GM21825 (cell line): ENCODE measurements at regions not wholly inside any gene's neighbourhood (a gene's known extent, or its start where the extent isn't known, plus 50 kb on each side); places are given as distances from the start of the nearest gene placed in this dataset.

Source experiments
- ATAC-seq: cut with Tn5 transposase; IDR thresholded peaks from one replicate; pipeline ENCODE4 v1.9.1; 2021; ENCODE audit warnings: mild to moderate bottlenecking, moderate library complexity; ENCODE audit not compliant: unreplicated experiment

DNA sequence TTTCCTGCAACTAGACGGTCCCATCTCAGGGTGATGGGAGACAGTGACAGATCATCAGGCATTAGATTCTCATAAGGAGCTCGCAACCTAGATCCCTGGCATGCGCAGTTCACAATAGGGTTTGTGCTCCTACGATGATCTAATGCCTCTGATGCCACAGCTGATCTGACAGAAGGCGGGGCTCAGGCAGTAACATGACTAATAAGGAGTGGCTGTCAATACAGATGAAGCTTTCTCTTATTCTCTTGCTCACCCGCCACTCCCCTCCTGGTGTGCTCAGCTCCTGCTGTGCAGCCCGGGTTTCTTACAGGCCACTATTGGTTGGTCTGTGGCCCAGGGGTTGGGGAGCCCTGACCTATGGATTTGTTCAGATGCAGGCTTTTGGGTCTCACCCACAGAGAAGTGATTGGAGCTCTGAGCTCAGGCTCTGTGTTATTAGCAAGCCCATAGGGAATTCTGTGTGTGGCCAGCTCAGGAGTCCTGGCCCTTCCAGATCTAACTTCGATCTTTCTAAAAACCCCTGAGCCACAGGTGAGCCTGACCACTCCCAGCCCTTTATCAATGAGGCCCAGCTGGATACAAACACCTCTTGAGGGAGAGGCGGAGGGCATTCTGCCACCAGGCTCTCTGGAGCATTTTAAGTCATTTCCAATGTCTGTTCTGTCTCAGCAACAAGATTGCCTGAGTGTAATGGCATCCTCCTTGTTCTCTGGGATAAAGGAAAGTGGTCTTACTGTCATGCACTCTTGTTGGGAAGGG, 351.8 kb downstream of the BUD13 start:
- ATAC-seq = no peak

GRCh38 chr11:116420030-116420429, 352.8 kb downstream of the BUD13 start:
- ATAC-seq = no peak

- ATAC-seq = no peak
These were observed 354.3 kb downstream of the BUD13 start for GRCh38 chr11:116418388-116419041.

- ATAC-seq = no peak
These were observed 355.9 kb downstream of the BUD13 start for GRCh38 chr11:116416852-116417251.

- no peak for ATAC-seq
These were observed 357.7 kb downstream of the BUD13 start for GRCh38 chr11:116415095-116415494.

DNA sequence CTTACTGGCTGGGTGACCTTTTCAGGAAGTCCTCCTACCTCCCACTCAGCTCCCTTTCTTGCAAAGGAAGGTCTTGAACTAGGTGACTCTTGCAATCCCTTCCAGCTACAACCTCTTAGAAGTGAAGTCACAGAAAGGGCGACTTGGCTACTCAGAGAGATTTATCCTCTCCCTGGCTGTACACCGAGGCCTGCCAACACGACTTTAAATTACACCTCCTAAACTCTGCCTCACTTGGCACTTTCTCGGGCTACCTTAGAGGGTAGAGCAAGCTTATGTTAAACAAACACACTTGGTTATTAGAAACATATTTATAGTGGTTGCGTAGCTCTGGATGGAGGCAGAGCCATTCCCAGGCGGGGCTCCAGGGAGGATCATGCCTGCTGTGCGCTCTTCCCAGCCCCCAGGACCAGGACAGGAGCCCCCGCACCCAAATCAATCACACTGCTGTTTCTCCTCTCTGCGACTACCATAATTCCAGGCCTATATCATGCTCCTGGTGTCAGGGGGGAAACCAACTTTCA, 358.4 kb downstream of the BUD13 start:
- no peak for ATAC-seq

DNA sequence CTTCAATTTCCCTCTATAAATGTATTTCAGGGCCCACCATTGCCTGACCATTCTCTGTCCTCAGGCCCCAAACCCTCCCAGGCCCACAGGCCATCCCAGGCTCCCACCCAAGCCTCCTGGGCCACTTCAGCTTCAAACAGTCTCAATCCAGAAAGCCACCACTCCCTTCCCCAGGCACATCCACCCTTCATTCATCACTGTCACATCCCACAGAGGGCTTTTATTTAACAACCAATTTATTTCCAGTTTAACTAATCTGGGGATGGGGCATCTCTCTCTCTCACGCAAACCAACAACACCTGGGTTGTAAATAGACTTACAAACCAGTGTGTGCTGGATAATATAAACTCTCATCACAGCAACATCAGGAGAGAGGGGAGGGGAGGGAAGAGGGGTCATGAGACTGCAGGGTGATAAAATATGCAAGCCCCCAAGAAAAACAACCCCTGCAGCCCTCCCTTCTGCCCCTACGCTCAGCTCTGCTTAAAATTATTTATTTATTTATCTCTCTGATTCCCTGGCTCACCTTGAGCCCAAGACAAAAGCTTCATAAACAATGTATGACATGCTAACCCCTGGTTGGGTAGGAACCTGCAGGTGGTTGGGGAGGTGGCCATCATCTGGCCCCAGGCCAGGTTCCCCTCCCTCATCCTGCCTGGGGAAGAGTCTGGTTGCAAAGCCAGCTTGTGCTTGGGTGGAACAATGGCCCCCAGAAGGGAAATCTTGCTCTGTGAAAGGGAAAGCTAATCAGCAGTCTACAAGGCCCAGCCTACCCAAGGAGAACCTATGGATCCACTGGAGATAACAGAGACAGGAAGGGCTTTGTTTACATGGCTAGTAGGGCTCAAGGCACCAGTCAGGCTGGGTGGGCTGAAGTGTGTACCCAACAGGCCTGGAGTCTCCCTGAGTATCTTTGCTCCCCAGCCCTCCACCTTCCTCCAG, 359.2 kb downstream of the BUD13 start:
- ATAC-seq = no peak

DNA sequence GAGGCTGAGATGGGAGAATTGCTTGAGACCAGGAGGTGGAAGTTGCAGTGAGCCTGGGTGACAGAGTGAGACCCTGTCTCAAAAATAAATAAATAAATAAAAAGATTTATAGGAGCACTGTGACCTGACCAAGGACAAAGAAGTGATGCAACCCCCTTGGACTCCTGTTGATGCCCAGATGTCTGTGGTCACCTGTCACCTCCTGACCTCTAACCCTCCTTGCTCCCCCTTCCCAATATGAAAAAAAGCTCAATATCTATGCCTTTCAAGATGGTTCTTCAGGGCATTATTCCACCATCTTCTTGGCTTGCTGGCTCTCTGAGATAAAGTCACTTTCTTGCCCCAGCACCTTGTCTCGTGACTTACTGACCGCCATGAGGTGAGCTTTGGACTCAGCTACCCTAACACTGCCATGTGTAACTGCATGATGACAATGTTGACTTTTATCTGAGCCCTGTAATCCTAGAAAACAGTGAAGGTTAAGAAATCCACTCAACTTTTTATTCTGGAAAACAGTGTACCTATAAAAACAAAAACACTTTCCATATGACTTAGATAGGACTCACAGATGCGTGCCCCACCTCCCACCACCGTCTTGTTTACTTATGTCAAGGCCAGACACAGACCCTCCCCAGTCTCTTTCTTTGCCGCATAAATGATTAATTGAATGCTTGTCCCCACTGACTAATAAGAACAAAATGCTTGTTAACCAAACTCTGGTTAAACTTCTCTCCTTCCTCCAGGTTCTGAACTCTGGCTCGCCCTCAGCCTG, 360.5 kb downstream of the BUD13 start:
- ATAC-seq = no peak

DNA sequence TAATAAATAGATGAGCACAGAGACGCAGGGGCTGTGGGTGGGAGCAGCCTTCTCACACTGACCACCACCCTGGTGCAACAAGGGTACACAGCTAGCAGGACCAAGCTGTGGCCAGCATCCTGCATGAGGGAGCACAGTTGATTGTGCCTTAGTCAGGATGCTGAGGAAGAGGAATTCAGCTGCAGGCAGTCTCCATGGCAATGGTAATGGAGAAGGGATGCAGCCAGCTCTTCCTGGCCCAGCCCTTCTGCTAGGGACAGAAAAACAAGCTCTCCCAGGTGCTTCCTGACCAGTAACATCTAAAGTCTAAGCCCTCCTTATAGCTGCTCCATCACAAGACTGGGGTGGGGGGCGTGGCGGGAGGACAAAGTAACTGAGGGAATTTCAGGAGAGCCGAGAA, 363.5 kb downstream of the BUD13 start:
- no peak for ATAC-seq

DNA sequence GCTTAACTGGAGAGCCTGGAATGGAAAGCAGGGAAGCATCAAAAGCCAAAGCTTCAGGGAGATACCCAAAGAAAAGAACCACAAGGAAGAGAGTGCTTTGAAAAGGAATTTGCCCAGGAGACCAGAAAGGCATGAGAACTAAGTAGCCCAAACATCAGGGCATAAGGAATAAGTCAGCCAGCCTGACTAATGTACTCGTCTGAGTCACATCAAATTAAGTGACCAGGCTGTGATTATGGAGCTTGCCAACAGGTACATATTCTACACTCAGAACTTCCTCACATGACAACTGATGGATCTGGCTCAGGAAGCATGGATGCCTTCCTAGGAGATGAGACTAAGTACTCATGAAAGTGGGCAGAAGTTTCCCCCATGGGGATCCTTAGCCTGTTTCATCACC, 366.7 kb downstream of the BUD13 start:
- ATAC-seq = no peak

GRCh38 chr11:116404462-116404798, 368.4 kb downstream of the BUD13 start:
- ATAC-seq = no peak

DNA sequence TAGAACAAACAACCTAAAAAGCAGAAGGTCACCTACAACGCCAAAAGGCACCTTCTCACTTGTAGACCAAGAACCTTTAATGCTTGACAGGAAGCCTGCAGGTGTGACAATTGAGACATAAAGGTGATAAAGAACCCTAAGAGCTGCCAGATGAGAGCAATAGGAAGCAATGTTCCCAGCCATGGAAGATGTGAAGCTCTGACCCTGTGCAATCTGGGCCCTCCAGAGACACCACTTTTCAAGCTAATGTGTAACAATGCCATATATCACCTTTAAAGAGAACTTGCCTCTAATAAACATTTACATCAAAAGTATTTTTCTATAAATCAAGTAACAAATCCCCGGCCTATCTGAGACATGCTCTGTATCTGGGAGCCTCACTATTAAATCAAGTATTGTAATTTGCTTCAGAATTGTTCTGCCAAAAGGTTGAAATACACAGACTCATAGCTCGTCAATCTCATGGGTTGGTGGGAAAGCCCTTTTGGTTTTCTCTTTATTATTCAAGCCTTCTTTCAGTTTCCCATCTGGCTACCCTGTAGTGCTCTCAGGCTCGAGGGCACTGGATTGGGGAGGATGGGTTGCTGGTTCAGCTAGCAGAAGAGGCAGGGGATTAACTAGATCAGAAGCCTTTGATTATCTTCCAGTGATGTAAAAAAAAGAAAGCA, 368.9 kb downstream of the BUD13 start:
- no peak for ATAC-seq

DNA sequence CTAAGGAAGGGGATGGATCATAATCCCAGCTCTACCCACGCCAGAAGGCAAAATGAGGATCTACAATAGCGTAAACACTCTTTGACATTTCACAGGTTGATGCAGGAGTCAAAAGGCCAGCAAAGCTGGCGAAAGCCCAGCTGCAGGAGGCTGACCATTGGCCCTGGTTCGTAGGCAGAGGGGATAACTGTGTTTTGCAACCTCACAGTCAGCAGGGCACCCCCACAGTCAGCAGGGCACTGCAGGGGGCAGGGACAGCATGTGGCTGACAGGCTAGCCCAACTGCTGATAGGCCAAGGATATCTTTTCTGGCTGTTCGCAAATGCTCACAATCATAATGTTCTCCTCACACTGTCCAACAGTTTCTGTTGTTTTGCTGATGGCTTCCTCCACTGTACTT, 372.7 kb downstream of the BUD13 start:
- no peak for ATAC-seq

- no peak for ATAC-seq
These were observed 375.1 kb downstream of the BUD13 start for GRCh38 chr11:116397602-116398084.

DNA sequence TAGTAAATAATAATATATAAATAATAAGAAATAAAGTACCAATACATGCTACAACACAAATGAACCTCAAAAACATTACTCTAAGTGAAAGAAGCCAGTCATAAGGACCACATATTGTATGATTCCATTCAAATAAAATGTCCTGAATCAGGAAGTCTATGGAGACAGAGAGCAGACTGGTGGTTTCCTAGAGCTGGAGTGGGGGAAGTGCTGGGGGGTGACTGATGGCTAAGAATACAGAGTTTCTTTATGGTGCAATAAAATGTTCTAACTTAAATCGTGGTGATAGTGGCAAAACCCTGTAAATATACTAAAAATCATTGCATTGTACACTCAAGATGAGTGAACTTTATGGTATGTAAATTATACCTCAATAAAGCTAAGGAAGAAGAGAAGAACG, 376.5 kb downstream of the BUD13 start:
- no peak for ATAC-seq

GRCh38 chr11:116394022-116394421, 378.8 kb downstream of the BUD13 start:
- ATAC-seq = no peak

GRCh38 chr11:116390963-116391362, 381.8 kb downstream of the BUD13 start:
- ATAC-seq = no peak

GRCh38 chr11:116388146-116388545, 384.6 kb downstream of the BUD13 start:
- no peak for ATAC-seq

DNA sequence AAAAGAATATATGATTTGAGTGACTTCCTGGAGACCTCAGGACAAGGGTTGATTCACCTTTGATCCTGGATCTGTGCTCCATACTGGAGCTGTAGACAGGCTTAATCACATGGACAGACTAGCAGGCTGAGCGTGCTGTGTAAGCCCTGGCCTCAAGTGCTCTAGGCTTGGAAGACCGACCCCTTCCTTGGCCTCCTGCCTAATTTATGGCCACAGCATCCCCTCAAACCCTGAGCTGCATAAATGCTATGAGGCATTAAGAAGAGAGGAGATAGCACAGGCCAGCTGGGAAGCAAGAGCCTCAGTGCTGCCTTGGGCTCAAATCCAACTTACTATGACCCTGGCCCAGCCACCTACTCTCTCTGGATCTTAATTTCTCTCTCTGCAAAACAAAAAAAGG, 385.1 kb downstream of the BUD13 start:
- no peak for ATAC-seq

GRCh38 chr11:116386118-116386699, 386.6 kb downstream of the BUD13 start:
- no peak for ATAC-seq
